Right lobe of liver (tissue), 4 donors: ENCODE measurements at regions not wholly inside any gene's neighbourhood (a gene's known extent, or its start where the extent isn't known, plus 50 kb on each side); places are given as distances from the start of the nearest gene placed in this dataset.

Source experiments
- CTCF ChIP-seq, 4 donors: fragments of 200-600 bp in 3 of 4; fragments of 450-650 bp in 1 of 4; IDR thresholded peaks; one replicate each; pipeline versions ENCODE4 v1.5.1 to v1.8.0; 2016 to 2022; ENCODE audit warnings: antibody characterized with exemption in 4 of 4, mild to moderate bottlenecking in 2 of 4
- POLR2A ChIP-seq: fragments of 450-650 bp; IDR thresholded peaks from one replicate; pipeline ENCODE4 v1.6.1; 2017; ENCODE audit warnings: antibody characterized with exemption, mild to moderate bottlenecking
- donor health status: DM: no; HTN: no; CAD: no.
- donor health status: DM: no; HTN: no; CAD: no.
- donor health status: DM: no; HTN: yes; CAD: no.

GRCh38 chr1:221122501-221122900 lies 243.3 kb downstream of the HLX start:
- no peak for TF ChIP-seq CTCF (IDR thresholded peaks at IDR 0.05)
- no peak for TF ChIP-seq POLR2A
